ENCODE measurements at regions not wholly inside any gene's neighbourhood (a gene's known extent, or its start where the extent isn't known, plus 50 kb on each side); places are given as distances from the start of the nearest gene placed in this dataset.
"Not testable (repeated sequence)": the region's sequence is repeated elsewhere in the genome, so short reads cannot be mapped to it uniquely, and the experiment has no call there.

GRCh38 chr16:52212841-52213240, 334.1 kb downstream of the TOX3 start:
- no peak for DNase-seq

- DNase-seq = no peak
Observed at GRCh38 chr16:52209227-52209626, 337.7 kb downstream of the TOX3 start.

- DNase-seq = no peak
Observed at GRCh38 chr16:52203096-52203495, 343.8 kb downstream of the TOX3 start.

- no peak for DNase-seq
Observed at GRCh38 chr16:52193441-52193840, 353.5 kb downstream of the TOX3 start.

GRCh38 chr16:52191531-52192134, 355.3 kb downstream of the TOX3 start:
- DNase-seq = peak in 3 of 6 experiments; percentile 3 to 24 (median 6)

- DNase-seq = no peak
Observed at GRCh38 chr16:52184336-52184735, 362.6 kb downstream of the TOX3 start.

- no peak for DNase-seq
Observed at GRCh38 chr16:52182840-52183239, 364.1 kb downstream of the TOX3 start.

GRCh38 chr16:52174168-52174567, 372.8 kb downstream of the TOX3 start:
- no peak for DNase-seq

GRCh38 chr16:52171481-52171880, 375.5 kb downstream of the TOX3 start:
- no peak for DNase-seq

GRCh38 chr16:52167328-52167727, 379.6 kb downstream of the TOX3 start:
- no peak for DNase-seq

- no peak for DNase-seq
Observed at GRCh38 chr16:52165961-52166360, 381.0 kb downstream of the TOX3 start.

GRCh38 chr16:52149003-52149402, 397.9 kb downstream of the TOX3 start:
- DNase-seq = no peak

GRCh38 chr16:52141871-52142270, 405.1 kb downstream of the TOX3 start:
- no peak for DNase-seq

GRCh38 chr16:52128361-52128760, 418.6 kb downstream of the TOX3 start:
- no peak for DNase-seq

GRCh38 chr16:52123842-52124241, 423.1 kb downstream of the TOX3 start:
- DNase-seq = no peak

- DNase-seq = no peak
Observed at GRCh38 chr16:52123061-52123839, 423.7 kb downstream of the TOX3 start.

GRCh38 chr16:52117171-52117570, 429.8 kb downstream of the TOX3 start:
- DNase-seq = no peak

- no peak for DNase-seq
Observed at GRCh38 chr16:52114379-52114778, 432.6 kb downstream of the TOX3 start.

- DNase-seq = no peak
Observed at GRCh38 chr16:52113533-52114183, 433.3 kb downstream of the TOX3 start.

GRCh38 chr16:52104993-52105392, 441.9 kb downstream of the TOX3 start:
- not testable (repeated sequence) for DNase-seq

- no peak for DNase-seq
Observed at GRCh38 chr16:52103791-52104190, 443.2 kb downstream of the TOX3 start.

GRCh38 chr16:52101246-52101645, 445.7 kb downstream of the TOX3 start:
- no peak for DNase-seq

GRCh38 chr16:52099382-52099781, 447.6 kb downstream of the TOX3 start:
- no peak for DNase-seq

GRCh38 chr16:52095471-52095870, 451.5 kb downstream of the TOX3 start:
- no peak for DNase-seq
